ENCODE measurements at regions not wholly inside any gene's neighbourhood (a gene's known extent, or its start where the extent isn't known, plus 50 kb on each side); places are given as distances from the start of the nearest gene placed in this dataset.

- WGBS: 70% methylated on average over 2 of the region's 2 CpGs
- no peaks in the 10 kb centered on the region for H3K4me1 ChIP-seq (replicated peaks)
- no peak for DNase-seq (ENCODE audit: low spot score)
- H3K27me3 ChIP-seq (replicated peaks; ENCODE audit: insufficient read depth): no peaks in the 10 kb centered on the region
- H3K36me3 ChIP-seq: no peaks in the 10 kb centered on the region
- TF ChIP-seq CTCF (IDR thresholded peaks at IDR 0.05) (no peak), POLR2AphosphoS5 (IDR thresholded peaks at IDR 0.05) (no peak), POLR2A (IDR thresholded peaks at IDR 0.05) (no peak)
- no peaks in the 10 kb centered on the region for H3K9me3 ChIP-seq
- intact Hi-C loops (cut with DNase I): no loop called here
- no peak overlapping the region for H3K27ac ChIP-seq
- no peak overlapping the region for H3K4me3 ChIP-seq
These were observed 854.9 kb upstream of the HTR2C start for GRCh38 chrX:113728937-113729336.

- Histone ChIP-seq H3K4me3 (no peak overlapping the region), H3K9me3 (no peaks in the 10 kb centered on the region), H3K27me3 (replicated peaks; ENCODE audit: insufficient read depth) (no peaks in the 10 kb centered on the region), H3K4me1 (replicated peaks) (no peaks in the 10 kb centered on the region), H3K36me3 (no peaks in the 10 kb centered on the region), H3K27ac (no peak overlapping the region)
- WGBS: 82% methylated on average over 3 of the region's 3 CpGs
- intact Hi-C loops (cut with DNase I): no loop called here
- no peak for DNase-seq (ENCODE audit: low spot score)
- no peak for TF ChIP-seq POLR2A (IDR thresholded peaks at IDR 0.05)
- TF ChIP-seq POLR2AphosphoS5 (IDR thresholded peaks at IDR 0.05): no peak
- TF ChIP-seq CTCF (IDR thresholded peaks at IDR 0.05): no peak
These were observed 857.0 kb upstream of the HTR2C start for GRCh38 chrX:113726898-113727297.

- no peaks in the 10 kb centered on the region for H3K4me1 ChIP-seq (replicated peaks)
- TF ChIP-seq POLR2A (IDR thresholded peaks at IDR 0.05): no peak
- TF ChIP-seq POLR2AphosphoS5 (IDR thresholded peaks at IDR 0.05): no peak
- H3K27ac ChIP-seq: no peak overlapping the region
- DNase-seq (ENCODE audit: low spot score): no peak
- H3K4me3 ChIP-seq: no peak overlapping the region
- H3K9me3 ChIP-seq: no peaks in the 10 kb centered on the region
- intact Hi-C loops (cut with DNase I): no loop called here
- 94% methylated on average over 4 of the region's 4 CpGs for WGBS
- H3K36me3 ChIP-seq: no peaks in the 10 kb centered on the region
- H3K27me3 ChIP-seq (replicated peaks; ENCODE audit: insufficient read depth): no peaks in the 10 kb centered on the region
These were observed 857.4 kb upstream of the HTR2C start for GRCh38 chrX:113726466-113726865.

- no peak for DNase-seq (ENCODE audit: low spot score)
- intact Hi-C loops (cut with DNase I): no loop called here
- Histone ChIP-seq H3K36me3 (no peaks in the 10 kb centered on the region), H3K4me3 (no peak overlapping the region), H3K27ac (no peak overlapping the region), H3K27me3 (replicated peaks; ENCODE audit: insufficient read depth) (no peaks in the 10 kb centered on the region), H3K4me1 (replicated peaks) (no peaks in the 10 kb centered on the region), H3K9me3 (no peaks in the 10 kb centered on the region)
- WGBS: 76% methylated on average over 3 of the region's 3 CpGs
- TF ChIP-seq POLR2AphosphoS5 (IDR thresholded peaks at IDR 0.05) (no peak), CTCF (IDR thresholded peaks at IDR 0.05) (no peak), POLR2A (IDR thresholded peaks at IDR 0.05) (no peak)
These were observed 857.9 kb upstream of the HTR2C start for GRCh38 chrX:113726009-113726408.

GRCh38 chrX:113699939-113700338 lies 859.3 kb upstream of the AMOT start:
- no peaks in the 10 kb centered on the region for H3K9me3 ChIP-seq
- intact Hi-C loops (cut with DNase I): no loop called here
- H3K4me3 ChIP-seq: no peak overlapping the region
- TF ChIP-seq POLR2A (IDR thresholded peaks at IDR 0.05) (no peak), POLR2AphosphoS5 (IDR thresholded peaks at IDR 0.05) (no peak), CTCF (IDR thresholded peaks at IDR 0.05) (no peak)
- 57% methylated on average over 1 of the region's 3 CpGs for WGBS
- H3K4me1 ChIP-seq (replicated peaks): no peaks in the 10 kb centered on the region
- no peak for DNase-seq (ENCODE audit: low spot score)
- H3K27ac ChIP-seq: no peak overlapping the region
- no peaks in the 10 kb centered on the region for H3K36me3 ChIP-seq
- no peaks in the 10 kb centered on the region for H3K27me3 ChIP-seq (replicated peaks; ENCODE audit: insufficient read depth)

Measured in prostate gland (tissue), 2 donors.